NCI-H345 treated with DMSO at 0.1 percent for 48 hours (cell line): ENCODE measurements at regions not wholly inside any gene's neighbourhood (a gene's known extent, or its start where the extent isn't known, plus 50 kb on each side); places are given as distances from the start of the nearest gene placed in this dataset.

Experiments
- DNase-seq: peaks from one replicate; lab custom pipeline; 2025; ENCODE audit not compliant: unreplicated experiment; lab: John Stamatoyannopoulos, UW

DNA sequence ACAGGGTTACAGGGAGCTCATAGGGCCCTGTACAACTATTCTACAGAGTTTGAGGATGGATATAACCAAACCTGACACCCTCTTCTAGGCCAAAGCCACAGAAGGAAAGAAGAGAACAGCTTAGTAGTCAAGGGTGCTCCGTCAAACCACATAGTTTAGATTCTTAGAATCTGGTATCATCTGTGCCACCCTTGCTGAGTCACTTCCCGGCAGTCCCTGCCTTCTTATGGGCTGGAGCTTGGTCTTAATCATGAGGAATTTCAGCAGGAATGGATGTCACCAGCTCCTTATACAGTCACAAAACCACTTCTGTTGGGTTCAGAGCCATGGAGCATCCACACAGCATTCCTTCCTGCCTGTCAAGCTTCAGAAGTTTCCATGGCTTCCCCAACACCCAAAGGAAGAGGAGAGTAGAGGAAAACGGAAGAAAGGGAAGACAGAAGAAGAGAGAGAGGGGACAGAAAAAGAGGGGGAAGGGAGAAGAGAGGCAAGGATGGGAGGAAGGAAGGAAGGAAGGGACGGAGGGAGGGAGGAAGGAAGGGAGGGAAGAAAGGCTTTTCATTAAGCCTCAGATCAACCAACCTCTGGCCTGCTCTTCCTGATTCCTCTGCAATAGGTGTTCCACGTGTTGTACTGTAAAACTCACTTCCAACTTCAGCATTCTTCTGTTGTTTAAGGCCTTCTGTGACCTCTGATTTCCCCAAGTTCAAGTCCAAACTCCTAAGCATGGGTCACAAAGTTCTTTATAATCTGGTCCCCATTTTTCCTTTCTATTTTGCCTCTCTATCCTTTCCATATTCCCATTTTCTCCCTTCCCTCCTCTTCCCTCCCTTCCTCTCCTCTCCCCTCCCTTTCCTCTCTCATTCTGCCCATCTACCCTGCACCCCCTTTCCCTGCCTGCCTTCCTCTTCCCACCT, 246.1 kb upstream of the TNP1 start:
- no peak for DNase-seq

DNA sequence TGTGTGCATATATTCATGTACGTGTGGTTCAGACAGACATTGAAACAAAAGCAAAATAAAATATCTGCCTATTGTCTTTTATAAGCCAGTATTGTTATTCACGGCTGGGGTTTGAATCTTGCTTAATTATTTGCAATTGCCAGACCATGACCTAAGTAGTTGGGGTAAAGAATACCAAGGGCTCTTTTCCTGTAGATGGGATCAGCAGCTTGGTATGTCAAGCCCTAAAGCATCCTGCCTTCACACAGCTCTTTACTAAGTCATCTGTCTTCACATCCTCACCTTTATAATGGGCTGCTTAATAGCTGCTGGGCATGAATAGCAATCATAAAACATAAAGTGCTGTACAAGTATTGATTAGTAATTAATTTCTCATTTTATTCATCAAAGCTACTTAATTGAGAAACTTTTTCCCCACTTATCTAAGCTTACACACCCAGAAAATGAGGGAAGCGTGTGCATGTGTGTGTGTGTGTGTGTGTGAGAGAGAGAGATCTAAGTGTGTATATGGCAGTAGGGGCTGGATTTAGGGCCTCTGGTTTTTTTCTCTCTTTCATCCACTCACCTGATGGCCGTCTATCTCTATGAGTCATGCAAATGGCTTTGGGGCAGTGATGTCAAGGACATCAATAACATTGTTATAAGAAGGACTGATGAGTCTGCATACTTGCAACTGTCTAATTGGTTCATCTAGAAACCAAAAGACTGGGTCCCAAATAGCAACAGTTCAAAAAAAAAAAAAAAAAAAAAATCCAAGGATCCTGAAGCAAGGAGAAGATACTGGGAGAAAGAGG, 244.1 kb upstream of the TNP1 start:
- no peak for DNase-seq

DNA sequence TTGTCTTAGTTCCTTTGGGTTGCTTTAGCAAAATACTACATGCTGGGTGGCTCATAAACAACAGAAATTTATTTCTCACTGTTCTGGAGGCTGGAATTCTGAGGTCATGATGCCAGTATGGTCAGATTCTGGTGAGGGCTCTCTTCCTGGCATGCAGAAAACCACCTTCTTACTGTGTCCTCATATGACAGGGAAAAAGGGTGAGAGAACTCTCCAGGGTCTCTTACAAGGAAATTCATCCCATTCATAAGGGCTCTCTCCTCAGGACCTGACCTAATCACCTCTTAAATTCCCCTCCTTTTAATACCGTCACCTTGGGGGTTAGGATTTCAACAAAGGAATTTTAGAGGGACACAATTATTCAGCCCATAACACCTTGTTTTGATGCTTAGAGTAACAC, 243.1 kb upstream of the TNP1 start:
- no peak for DNase-seq

DNA sequence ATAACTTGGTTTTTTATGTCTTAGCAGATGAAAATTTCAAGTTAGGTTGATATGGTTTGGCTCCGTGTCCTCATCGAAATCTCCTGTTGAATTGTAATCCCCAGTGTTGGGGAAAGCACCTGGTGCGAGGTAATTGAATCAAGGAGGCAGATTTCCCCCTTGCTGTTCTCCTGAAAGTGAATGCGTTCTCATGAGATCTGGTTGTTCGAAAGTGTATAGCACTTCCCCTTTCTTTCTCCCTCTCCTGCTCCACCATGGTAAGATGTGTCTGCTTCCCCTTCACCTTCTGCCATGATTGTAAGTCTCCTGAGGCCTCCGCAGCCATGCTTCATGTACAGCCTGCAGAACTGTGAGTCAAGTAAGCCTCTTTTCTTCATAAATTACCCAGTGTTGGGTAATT, 242.1 kb upstream of the TNP1 start:
- DNase-seq = no peak

DNA sequence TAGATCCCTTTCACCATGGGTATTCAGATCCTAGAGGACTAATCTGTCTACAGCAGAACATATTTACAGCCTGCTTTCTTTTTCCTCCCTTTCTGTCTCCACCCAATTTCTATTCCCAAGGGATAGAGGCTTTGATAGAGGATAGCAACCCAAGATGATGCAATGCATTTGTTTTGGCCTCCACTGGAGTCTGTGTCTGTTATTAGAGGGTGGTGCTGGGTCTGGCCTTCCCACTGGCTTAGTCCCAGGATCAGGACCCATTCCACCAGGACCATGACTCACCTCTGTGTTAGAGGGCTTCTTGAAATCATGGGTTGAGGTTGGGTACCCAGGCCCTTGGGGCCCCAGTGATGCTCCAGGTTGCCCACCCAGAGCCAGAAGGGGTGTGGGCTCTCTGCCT, 239.7 kb upstream of the TNP1 start:
- no peak for DNase-seq

- no peak for DNase-seq
Measured at GRCh38 chr2:217098435-217098834, 238.6 kb upstream of the TNP1 start.

- DNase-seq = no peak
Measured at GRCh38 chr2:217097346-217097745, 237.5 kb upstream of the TNP1 start.

GRCh38 chr2:217096474-217097225, 236.8 kb upstream of the TNP1 start:
- no peak for DNase-seq

- no peak for DNase-seq
Measured at GRCh38 chr2:217095511-217096205, 235.8 kb upstream of the TNP1 start.

DNA sequence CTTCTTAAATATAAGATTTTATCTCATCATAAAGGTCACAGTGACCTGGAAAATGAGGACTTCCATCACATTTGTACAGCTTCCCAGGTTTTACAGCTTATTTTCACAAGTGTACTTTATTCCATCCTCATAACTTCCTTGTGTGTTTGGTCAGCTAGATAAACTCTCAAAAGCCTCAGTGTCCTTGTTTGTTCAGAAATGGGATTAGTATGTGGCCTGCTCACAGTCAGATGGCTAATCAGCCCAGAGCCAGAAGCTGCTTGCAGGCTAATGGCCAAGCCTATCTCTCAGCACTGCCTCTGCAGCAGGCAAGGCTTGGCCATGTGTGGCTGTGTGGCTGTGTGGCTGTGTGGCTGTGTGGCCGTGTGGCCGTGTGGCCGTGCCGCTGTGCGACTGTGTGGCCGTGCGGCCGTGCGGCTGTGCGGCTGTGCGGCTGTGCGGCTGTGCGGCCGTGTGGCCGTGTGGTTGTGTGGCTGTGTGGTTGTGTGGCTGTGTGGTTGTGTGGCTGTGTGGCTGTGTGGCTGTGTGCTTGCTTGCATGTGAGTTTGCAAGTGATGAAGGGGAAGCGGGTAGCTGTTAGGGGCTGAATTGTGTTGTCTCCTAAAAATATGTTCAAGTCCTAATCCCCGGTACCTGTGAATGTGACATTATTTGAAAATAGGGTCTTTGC, 233.0 kb upstream of the TNP1 start:
- DNase-seq = no peak

- no peak for DNase-seq
Measured at GRCh38 chr2:217091531-217091930, 231.7 kb upstream of the TNP1 start.

- no peak for DNase-seq
Measured at GRCh38 chr2:217090884-217091283, 231.0 kb upstream of the TNP1 start.

DNA sequence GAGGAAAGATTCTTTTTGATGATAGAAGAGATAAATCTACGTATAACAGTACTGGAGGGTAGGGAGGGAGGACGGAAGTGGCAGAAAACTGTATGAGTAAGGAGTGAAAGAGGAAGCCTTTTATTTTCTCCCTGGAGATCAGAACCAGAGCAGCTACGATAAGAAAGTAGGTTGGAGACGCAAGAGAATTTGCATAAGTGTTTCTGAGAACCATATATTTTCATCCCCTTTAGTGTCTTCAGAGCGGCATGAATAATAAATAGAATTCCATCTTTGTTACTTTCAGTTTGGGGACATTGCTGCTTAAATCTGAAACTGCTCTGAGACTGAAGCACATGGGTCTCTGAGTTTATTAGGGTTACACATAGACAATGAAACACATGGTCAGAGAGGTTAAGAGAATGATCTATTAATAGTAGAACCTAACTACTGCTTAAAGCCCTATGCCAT, 230.2 kb upstream of the TNP1 start:
- no peak for DNase-seq

DNA sequence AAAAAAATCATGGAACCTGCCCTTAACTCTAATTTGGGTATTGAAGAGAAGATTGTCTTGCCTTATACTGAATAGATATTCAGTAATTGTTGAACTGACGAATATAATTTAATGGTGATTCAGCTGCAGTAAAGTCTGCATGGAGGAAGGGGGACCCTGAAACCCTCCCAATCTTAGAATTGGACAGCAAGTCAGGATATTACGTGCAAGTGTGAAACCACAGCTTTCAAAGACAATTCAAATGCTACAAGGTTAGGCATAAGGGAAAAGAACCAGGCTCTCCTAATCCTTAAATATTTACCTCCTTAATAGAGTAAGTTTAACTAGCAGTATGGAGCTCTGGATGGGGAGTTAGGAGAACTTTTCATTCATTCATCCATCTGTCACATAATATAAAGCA, 226.9 kb upstream of the TNP1 start:
- no peak for DNase-seq

GRCh38 chr2:217086038-217086522, 226.2 kb upstream of the TNP1 start:
- DNase-seq = no peak

DNA sequence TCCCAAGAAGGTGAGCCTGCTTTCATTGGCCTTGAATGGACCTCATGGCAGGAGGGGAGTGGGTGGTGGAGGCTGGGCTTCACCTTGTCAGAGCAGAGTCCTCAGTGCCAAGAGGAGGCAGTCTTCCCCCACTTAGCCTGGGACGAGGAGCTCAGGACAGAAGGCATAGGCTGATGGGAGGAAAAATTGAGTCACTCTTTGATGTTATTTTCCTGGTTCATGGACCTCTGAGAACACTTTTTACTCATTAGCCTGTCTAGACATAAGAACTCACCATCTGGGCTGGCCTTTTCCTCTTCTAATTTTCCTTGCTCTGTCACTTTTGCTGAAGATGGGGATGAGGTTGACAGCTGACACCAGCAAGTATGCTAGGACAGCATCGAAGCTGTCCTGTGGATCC, 225.7 kb upstream of the TNP1 start:
- DNase-seq = no peak

DNA sequence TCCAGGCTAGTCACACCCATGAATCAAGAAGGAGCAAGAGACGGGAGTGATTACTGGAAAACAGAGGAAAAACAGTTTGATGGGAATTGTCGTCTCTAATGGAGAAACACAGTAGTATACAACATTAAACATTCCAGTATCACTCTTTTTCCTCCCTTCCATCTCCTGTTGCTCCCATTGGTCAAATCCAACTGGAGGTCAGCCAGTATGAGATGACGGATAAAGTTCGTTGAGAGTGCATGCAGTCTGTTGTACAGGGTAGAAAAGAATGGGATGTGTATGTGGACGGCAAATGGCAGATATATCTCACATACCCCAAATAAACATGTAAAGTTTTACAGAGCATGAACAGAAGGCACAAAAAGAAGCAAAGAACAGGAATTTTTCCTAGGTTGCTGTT, 221.9 kb upstream of the TNP1 start:
- no peak for DNase-seq

DNA sequence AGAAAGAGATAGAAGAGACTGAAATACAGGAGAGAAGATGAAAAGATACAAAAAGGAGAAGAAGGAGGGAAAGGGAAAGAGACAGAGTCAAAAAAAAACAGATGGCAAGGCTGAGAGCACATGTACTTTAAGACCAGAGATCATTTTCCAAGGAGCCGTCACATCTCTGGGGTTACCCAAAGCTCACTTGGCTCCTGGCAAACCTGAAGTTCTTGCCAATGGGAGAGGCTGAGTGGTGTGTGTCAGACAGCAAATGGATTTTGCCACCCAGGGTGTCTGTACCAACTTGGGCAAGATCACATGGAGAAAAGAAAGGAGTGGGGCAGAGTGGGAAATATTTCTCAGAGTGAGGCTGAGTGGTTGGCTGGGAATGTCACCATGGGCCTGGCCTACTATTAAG, 219.3 kb upstream of the TNP1 start:
- no peak for DNase-seq

DNA sequence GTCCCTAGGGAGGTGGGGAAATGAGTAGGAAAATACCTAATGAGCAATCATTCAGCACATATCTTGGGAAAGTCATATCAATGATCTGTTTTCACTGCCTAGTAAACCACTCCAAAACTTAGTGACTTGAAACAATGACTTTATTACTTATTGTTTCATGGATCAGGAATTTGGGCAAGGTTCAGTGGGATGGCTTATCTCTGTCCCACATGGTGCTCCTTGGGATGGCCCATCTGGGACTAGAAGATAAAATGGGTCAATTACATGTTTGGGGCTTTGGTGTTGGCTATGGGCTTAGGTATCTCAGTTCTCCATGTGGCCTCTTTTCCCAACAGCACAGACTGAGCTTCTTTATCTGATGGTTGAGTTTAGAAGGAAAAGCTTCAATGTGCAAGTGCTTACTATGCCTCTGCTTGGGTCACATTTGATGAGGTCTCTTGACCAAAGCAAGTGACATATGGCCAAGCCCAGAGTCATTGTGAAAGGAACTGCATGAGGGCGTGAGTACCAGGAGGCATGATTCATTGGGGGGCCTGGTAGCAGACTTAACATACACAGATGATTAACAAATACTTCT, 218.1 kb upstream of the TNP1 start:
- DNase-seq = no peak
